DMS153 treated with DMSO at 0.1 percent for 48 hours (cell line): ENCODE measurements at regions not wholly inside any gene's neighbourhood (a gene's known extent, or its start where the extent isn't known, plus 50 kb on each side); places are given as distances from the start of the nearest gene placed in this dataset.
"Not testable (repeated sequence)": the region's sequence is repeated elsewhere in the genome, so short reads cannot be mapped to it uniquely, and the experiment has no call there.

Source experiments
- DNase-seq: peaks from one replicate; lab custom pipeline; 2025; ENCODE audit not compliant: unreplicated experiment; lab: John Stamatoyannopoulos, UW

- DNase-seq: not testable (repeated sequence)
These were observed 203.2 kb downstream of the NPIPB11 start for GRCh38 chr16:29203046-29203932.

- DNase-seq: not testable (repeated sequence)
These were observed 203.9 kb downstream of the NPIPB11 start for GRCh38 chr16:29202642-29203041.

GRCh38 chr16:29202025-29202632 lies 204.4 kb downstream of the NPIPB11 start:
- not testable (repeated sequence) for DNase-seq

DNA sequence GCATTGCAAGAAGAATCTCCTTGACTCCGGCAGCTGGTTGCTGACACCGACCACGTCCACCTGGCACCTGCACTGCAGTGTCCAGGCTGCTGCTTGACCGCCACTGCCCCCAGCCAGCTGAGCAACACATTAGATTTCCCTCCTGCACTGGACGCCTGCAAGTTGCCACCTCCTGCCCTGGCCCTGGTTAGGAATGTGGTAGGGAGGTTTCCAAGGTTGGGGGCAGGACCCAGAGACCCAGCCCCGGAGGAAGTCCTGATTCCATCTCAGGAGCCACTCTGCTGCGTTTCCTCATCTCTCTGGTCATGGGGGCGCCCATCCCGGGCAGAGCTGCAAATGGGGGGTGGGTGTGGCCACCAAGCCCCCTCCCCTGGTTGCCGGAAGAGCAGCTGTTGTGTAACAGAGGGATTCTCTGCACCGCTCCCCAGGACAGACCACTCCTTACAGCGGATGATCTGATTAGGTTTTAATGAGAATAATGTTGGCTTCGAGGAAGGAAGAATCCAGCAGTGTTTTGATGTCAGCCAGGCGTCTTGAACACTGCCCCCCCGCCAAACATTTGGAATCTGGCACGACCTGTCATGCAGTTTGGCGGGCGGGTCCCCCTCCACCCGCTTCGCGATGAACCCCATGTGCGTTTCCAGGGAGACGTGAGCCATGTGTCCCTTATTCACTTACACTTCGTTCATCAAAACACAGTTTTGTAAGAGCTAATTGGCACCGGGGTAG lies 205.1 kb downstream of the NPIPB11 start:
- not testable (repeated sequence) for DNase-seq

DNA sequence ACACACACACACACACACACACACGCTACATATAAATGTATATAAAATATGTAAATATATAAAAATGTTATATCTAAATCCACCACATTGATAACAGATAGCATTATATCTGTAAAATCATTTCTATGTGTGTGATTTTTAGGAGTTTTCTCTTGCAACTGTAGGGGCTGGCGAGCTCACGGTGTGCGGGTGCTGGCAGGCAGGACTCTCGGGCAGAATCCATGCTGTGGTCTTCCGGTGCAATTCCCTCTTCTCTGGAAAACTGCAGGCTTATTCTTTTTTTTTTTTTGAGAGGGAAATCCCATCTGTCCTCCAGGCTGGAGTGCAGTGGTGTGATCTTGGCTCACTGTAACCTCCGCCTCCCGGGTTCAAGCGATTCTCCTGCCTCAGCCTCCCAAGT lies 205.8 kb downstream of the NPIPB11 start:
- DNase-seq: not testable (repeated sequence)

DNA sequence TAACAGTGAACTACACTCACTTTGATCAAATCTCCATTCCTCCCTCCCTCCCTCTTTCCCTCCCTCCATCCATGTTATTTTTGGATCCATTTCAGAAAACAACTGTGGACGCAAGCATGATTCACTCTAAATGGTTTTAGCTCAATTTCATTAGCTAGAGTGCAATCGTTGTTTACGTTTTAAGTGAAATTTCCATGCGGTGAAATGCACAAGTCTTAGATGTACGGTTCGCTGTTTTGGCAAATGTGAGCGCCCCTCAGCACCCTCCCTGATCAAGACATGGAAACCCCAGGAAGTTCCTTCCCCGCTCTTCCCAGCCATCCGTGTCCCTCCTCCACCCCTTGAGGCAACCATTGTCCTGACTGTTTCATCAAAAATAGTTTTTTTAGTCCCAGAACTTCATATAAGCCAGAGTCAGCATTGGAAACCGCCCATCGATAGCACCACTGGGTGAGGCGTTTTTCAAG lies 206.3 kb downstream of the NPIPB11 start:
- DNase-seq: not testable (repeated sequence)

DNA sequence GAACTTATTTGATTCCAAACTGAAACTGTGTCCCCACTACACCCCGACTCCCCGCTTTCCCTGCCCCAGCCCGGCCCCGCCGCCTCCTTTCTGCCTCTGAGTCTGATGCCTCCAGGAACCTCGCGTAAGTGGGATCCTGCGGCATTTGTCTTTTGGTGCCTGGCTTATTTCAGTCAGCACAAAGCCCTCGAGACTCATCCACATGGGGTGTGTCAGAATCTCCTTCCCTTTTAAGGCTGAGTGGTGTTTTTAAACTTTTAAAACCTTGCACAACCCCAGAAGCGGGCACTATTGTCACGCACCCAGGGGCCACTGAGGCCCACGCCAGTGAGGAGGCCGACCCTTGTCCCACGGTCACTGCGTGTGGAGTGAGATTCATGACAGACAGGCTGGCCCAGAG lies 206.9 kb downstream of the NPIPB11 start:
- not testable (repeated sequence) for DNase-seq

DNA sequence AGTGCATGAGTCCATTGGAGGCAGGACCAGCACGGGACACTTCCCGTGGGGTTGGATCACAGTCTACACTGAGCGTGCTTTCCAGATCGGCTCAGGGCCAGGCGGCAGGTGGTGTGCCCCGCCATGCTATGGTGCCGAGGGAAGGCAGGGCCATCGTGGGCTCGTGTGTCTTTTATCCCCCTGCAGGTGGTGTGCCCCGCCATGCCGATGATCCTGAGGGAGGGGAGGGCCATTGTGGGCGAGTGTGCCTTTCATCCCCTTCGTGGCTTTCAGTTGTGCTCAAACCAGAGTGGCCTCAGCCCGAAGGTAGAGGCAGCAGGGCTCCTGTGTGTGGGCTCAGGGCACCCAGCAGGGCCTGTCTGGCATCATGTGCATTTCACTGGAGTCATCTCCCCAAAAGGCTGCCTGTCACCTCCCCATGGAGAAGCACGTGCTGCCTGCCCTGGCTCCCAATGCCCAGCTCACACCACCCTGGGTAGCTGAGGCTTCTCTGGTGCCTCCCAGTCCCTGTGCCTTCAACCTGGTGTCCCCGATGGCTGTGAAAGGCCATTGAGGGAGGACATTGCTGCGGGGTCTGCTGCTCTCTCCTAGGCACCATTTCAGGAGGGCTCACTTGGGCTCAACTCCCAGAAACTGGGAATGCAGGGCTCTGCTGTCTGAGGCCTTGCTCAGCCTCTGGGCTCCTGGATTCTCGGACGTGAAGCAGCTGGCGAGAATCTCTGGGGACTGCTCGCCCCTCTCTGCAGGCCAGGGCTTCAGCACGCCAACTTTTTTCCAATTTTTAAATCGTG lies 207.6 kb downstream of the NPIPB11 start:
- no peak for DNase-seq

DNA sequence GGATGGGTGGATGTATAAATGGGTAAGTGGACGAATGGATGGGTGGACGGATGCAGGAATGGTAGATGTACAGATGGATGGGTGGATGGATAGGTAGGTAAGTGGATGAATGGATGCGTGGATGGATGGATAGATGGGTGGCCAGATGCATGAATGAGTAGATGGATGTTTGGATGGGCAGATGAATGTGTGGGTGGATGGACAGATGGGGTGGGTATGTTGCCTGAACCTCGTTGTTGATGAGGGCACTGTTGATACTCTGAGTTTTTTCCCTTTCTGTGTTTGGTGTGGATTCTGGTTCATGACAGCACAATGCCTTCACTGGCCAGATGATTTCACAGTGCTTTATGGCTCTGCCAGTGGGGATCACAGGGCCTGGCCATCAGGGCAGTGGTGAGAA lies 208.3 kb downstream of the NPIPB11 start:
- DNase-seq: no peak

DNA sequence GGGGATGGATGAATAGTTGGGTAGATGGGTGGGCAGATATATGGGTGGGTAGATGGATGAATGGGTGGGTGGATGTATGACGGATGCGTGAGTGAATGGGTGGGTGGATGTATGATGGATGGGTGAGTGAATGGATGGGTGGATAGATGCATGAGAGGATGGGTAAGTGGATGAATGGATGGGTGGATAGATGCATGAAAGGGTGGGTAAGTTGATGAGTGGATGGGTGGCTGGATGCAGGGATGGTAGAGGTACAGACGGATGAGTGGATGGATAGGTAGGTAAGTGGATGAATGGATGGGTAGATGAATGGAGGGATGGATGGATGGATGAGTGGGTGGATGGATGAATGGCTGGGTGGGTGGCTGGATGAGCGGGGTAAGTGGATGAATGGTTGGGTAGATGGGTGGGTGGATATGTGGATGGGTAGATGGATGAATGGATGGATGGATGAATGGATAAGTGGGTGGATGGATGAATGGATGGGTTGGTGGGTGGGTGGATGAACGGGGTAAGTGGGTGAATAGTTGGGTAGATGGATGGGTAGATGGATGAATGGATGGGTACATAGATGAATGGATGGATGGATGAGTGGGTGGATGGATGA lies 208.9 kb downstream of the NPIPB11 start:
- not testable (repeated sequence) for DNase-seq

DNA sequence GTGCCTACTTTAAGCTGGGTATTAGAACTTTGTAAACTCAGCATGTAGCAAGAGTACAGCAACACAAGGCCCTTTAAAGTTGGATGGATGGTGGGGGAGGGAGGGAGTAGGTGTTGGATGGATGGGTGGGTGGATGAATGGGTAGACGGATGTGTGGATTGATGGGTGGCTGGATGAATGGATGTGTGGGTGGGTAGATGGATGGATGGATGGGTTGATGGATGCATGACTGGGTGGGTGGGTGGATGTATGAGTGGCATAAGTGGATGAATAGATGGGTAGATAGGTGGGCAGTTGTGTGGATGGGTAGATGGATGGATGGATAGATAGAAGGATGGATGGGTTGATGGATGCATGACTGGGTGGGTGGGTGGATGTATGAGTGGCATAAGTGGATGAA lies 209.8 kb downstream of the NPIPB11 start:
- DNase-seq: not testable (repeated sequence)

GRCh38 chr16:29195116-29195872 lies 210.4 kb downstream of the LAT start:
- DNase-seq: not testable (repeated sequence)

GRCh38 chr16:29194185-29194844 lies 209.5 kb downstream of the LAT start:
- not testable (repeated sequence) for DNase-seq

DNA sequence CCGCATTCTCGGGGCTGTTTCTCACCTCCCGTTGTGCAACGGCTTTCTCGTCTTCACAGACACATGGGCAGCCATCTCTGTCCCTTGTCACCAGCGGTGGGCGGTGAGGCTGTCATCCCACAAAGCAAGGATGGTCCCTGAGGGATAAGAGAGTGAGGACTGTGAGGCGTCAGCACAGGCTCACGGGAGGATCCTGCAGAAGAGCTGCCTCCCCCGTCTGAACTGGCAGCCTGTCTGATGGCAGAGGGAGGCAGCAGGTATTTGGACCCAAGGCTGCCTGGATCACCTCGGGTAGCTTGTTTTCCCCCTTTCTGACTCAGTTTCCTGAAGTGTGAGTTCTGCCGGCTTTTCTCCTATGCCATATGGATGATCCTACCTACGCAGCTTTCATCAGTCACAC lies 208.8 kb downstream of the LAT start:
- not testable (repeated sequence) for DNase-seq

- DNase-seq: not testable (repeated sequence)
These were observed 208.4 kb downstream of the LAT start for GRCh38 chr16:29193248-29193574.

DNA sequence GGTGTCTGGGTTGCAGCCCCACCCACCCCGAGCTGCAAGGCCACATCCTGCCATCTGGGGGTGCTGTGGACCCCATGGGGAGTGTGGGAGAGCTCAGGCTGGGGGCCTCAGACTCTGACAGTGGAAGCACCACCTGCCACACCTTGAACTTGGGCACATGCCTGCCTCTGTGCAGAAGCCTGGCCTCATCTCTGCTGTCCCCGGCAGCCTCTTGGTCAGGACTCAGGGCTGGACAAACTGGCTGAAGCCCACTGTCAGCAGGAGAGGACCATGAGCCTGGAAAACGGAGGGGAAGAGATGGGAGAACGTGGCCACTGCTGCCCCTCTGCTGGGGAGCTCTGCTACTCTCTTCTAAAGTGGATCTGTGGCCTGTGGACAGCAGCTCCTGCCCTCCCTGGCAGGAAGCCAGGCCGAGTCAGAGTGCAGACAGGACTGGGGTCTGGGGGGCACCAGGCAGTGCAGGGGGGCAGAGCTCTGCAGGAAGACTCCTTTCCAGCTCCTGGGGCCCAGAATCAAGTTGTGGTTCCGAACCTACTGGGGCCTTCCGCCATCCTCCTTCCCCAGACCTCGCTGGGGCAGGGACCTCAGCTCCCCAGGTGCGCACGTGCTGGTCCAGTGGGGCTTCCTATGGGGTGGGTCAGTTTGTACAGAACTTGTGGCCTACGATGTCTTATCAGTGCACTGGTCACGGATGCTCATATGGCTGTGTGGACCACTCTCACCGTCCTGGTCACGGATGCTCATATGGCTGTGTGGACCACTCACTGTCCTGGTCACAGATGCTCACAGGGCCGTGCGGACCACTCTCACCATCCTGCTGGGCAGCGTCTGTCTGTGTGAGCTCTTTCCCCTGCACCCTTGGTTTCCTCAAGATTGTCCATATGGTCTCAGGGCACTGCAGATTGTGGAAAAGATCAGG lies 207.7 kb downstream of the LAT start:
- DNase-seq: no peak

GRCh38 chr16:29191636-29192180 lies 206.9 kb downstream of the LAT start:
- not testable (repeated sequence) for DNase-seq
